ENCODE measurements at regions not wholly inside any gene's neighbourhood (a gene's known extent, or its start where the extent isn't known, plus 50 kb on each side); places are given as distances from the start of the nearest gene placed in this dataset.

GRCh38 chr9:126218359-126219125, 108.1 kb upstream of the MVB12B start:
- TF ChIP-seq CTCF (IDR thresholded peaks at IDR 0.05) (no peak), POLR2A (IDR thresholded peaks at IDR 0.05) (no peak)
